H1 (cell line): ENCODE measurements at regions not wholly inside any gene's neighbourhood (a gene's known extent, or its start where the extent isn't known, plus 50 kb on each side); places are given as distances from the start of the nearest gene placed in this dataset.

ENCODE experiments used
- CTCF ChIA-PET: fragments of 300-600 bp; sonication (Branson Sonifier 250); formaldehyde crosslinking; loops from one replicate; lab custom pipeline; 2021; ENCODE audit not compliant: partially characterized antibody; lab: Charles Lee
- POLR2A ChIA-PET: fragments of 300-600 bp; sonication (Branson Sonifier 250); formaldehyde crosslinking; loops from one replicate; lab custom pipeline; 2021; ENCODE audit warnings: inconsistent platforms; ENCODE audit not compliant: partially characterized antibody; lab: Charles Lee
- DNase-seq, 2 experiments: peaks; one replicate each; pipeline versions ENCODE4 v3.0.0 to v3.0.0-alpha.2; 2010 to 2022; ENCODE audit warnings: low spot score in 2 of 2, low read depth in 1 of 2, mixed read lengths in 1 of 2
- FAIRE-seq: peaks from 2 replicates; lab custom pipeline; 2011; peaks lifted over from hg19 to GRCh38; lab: Jason Lieb, UNC
- H2AFZ ChIP-seq: 2 replicates; pipeline ENCODE4 v1.8.1; 2012; ENCODE audit warnings: low read length, inconsistent platforms
- H2AK5ac ChIP-seq: 2 replicates; pipeline ENCODE4 v1.6.1; 2013; ENCODE audit warnings: low read depth, low read length
- H2BK120ac ChIP-seq: replicated peaks from 2 replicates; pipeline ENCODE3; 2013; ENCODE audit warnings: low read depth, low read length, inconsistent platforms
- H2BK12ac ChIP-seq: 2 replicates; pipeline ENCODE4 v1.6.1; 2013; ENCODE audit warnings: low read depth, low read length
- H2BK15ac ChIP-seq: 2 replicates; pipeline ENCODE4 v1.6.1; 2013; ENCODE audit warnings: low read length
- H2BK20ac ChIP-seq: 2 replicates; pipeline ENCODE4 v1.6.1; 2013; ENCODE audit warnings: low read length
- H2BK5ac ChIP-seq: 2 replicates; pipeline ENCODE4 v1.6.1; 2013; ENCODE audit warnings: low read depth, low read length
- H3K14ac ChIP-seq: 2 replicates; pipeline ENCODE4 v1.6.1; 2013; ENCODE audit warnings: inconsistent platforms; ENCODE audit not compliant: insufficient read length
- H3K18ac ChIP-seq: 2 replicates; pipeline ENCODE4 v1.6.1; 2013; ENCODE audit warnings: low read length; ENCODE audit errors: extremely low read depth
- H3K23ac ChIP-seq: 2 replicates; pipeline ENCODE4 v1.6.1; 2013; ENCODE audit warnings: inconsistent platforms; ENCODE audit not compliant: insufficient read length
- H3K23me2 ChIP-seq: 2 replicates; pipeline ENCODE4 v1.6.1; 2013; ENCODE audit warnings: low read depth, low read length
- H3K27ac ChIP-seq: 2 replicates; pipeline ENCODE4 v1.6.1; 2011; ENCODE audit warnings: low read depth, low read length, inconsistent platforms
- H3K27me3 ChIP-seq, 4 experiments: replicated peaks in 1 of 4; 1 replicate in 1 of 4; 2 replicates in 3 of 4; pipeline versions ENCODE4 v1.6.1 to v1.8.1; 2011 to 2013; ENCODE audit warnings: low read length in 3 of 4, mild to moderate bottlenecking in 3 of 4, inconsistent platforms in 2 of 4, mixed read lengths in 2 of 4, moderate library complexity in 1 of 4; ENCODE audit not compliant: control insufficient read depth in 3 of 4, insufficient read depth in 3 of 4; ENCODE audit errors: extremely low read depth in 1 of 4
- H3K36me3 ChIP-seq, 4 experiments: 2 replicates each; pipeline versions ENCODE4 v1.6.1 to v1.8.1; 2011 to 2013; ENCODE audit warnings: mild to moderate bottlenecking in 4 of 4, low read length in 3 of 4, moderate library complexity in 2 of 4, control low read depth in 1 of 4, inconsistent platforms in 1 of 4; ENCODE audit not compliant: insufficient read depth in 4 of 4, control insufficient read depth in 2 of 4
- H3K4ac ChIP-seq: replicated peaks from 2 replicates; pipeline ENCODE3; 2013; ENCODE audit warnings: low read length, low read depth, mixed read lengths, inconsistent platforms; ENCODE audit not compliant: insufficient read length
- H3K4me1 ChIP-seq, 4 experiments: replicated peaks in 1 of 4; 1 replicate in 1 of 4; 2 replicates in 3 of 4; pipeline versions ENCODE4 v1.6.1 to v1.8.1; 2011 to 2013; ENCODE audit warnings: low read length in 3 of 4, inconsistent platforms in 2 of 4, mixed read lengths in 1 of 4; ENCODE audit not compliant: insufficient read depth in 4 of 4, control insufficient read depth in 3 of 4
- H3K4me2 ChIP-seq, 2 experiments: 2 replicates each; pipeline versions ENCODE4 v1.6.1 to v1.8.1; 2011 to 2013; ENCODE audit warnings: low read depth in 2 of 2, low read length in 2 of 2, control low read depth in 1 of 2, inconsistent platforms in 1 of 2, mild to moderate bottlenecking in 1 of 2; ENCODE audit not compliant: insufficient read depth in 1 of 2
- H3K4me3 ChIP-seq, 4 experiments: fragments of 200-600, 300-600 bp in 1 of 4; sonication (generic), shearing (Covaris generic), sonication (Bioruptor Twin) in 1 of 4; 2 replicates each; pipeline versions ENCODE4 v1.5.1 to v1.8.1; 2011 to 2016; ENCODE audit warnings: low read length in 4 of 4, low read depth in 3 of 4, control low read depth in 2 of 4, inconsistent platforms in 2 of 4, mild to moderate bottlenecking in 2 of 4, mixed read lengths in 1 of 4, moderate library complexity in 1 of 4; ENCODE audit not compliant: insufficient read depth in 2 of 4; ENCODE audit errors: extremely low read depth in 1 of 4
- H3K56ac ChIP-seq: replicated peaks from 2 replicates; pipeline ENCODE3; 2013; ENCODE audit warnings: low read depth, mild to moderate bottlenecking, mixed read lengths, low read length, inconsistent platforms; ENCODE audit not compliant: insufficient read length
- H3K79me1 ChIP-seq: 2 replicates; pipeline ENCODE4 v1.6.1; 2013; ENCODE audit warnings: low read depth, low read length, control low read depth
- H3K79me2 ChIP-seq, 2 experiments: 2 replicates each; pipeline versions ENCODE4 v1.6.1 to v1.8.1; 2012 to 2013; ENCODE audit warnings: low read length in 2 of 2, mild to moderate bottlenecking in 2 of 2, inconsistent platforms in 1 of 2; ENCODE audit not compliant: insufficient read depth in 2 of 2, control insufficient read depth in 1 of 2
- H3K9ac ChIP-seq, 4 experiments: replicated peaks in 1 of 4; 1 replicate in 1 of 4; 2 replicates in 3 of 4; pipeline versions ENCODE4 v1.6.1 to v1.8.1; 2011 to 2013; ENCODE audit warnings: low read depth in 3 of 4, low read length in 3 of 4, control low read depth in 2 of 4, mild to moderate bottlenecking in 2 of 4, moderate library complexity in 2 of 4, inconsistent platforms in 1 of 4; ENCODE audit errors: extremely low read depth in 1 of 4
- H3K9me3 ChIP-seq, 2 experiments: 2 replicates each; pipeline versions ENCODE4 v1.6.1 to v1.8.1; 2012 to 2013; ENCODE audit warnings: mild to moderate bottlenecking in 2 of 2, moderate library complexity in 2 of 2, control low read depth in 1 of 2, inconsistent platforms in 1 of 2, low read depth in 1 of 2, low read length in 1 of 2, mixed read lengths in 1 of 2; ENCODE audit not compliant: insufficient read depth in 2 of 2
- H4K20me1 ChIP-seq, 2 experiments: replicated peaks in 1 of 2; 2 replicates each; pipeline versions ENCODE3 to v1.8.1; 2011 to 2013; ENCODE audit warnings: inconsistent platforms in 2 of 2, low read length in 2 of 2, mild to moderate bottlenecking in 1 of 2; ENCODE audit not compliant: insufficient read depth in 2 of 2, control insufficient read depth in 1 of 2
- H4K5ac ChIP-seq: 2 replicates; pipeline ENCODE4 v1.6.1; 2013; ENCODE audit warnings: low read length, low read depth, mixed read lengths, inconsistent platforms; ENCODE audit not compliant: insufficient read length
- H4K8ac ChIP-seq: 2 replicates; pipeline ENCODE4 v1.8.0; 2013; ENCODE audit warnings: mild to moderate bottlenecking, moderate library complexity, low read length, inconsistent platforms; ENCODE audit not compliant: insufficient read depth; ENCODE audit errors: extremely low read depth
- H4K91ac ChIP-seq: replicated peaks from 2 replicates; pipeline ENCODE3; 2013; ENCODE audit warnings: low read length, mixed read lengths, inconsistent platforms; ENCODE audit not compliant: insufficient read length
- BRCA1 ChIP-seq: IDR thresholded peaks from 2 replicates; pipeline ENCODE4 v1.6.1; 2012; ENCODE audit warnings: low read depth, low read length, improper control_type of control experiment
- CBX5 ChIP-seq: fragments of 300-800, 300-1000 bp; sonication (generic); IDR thresholded peaks from 2 replicates; pipeline ENCODE4 v1.7.1; 2016; ENCODE audit warnings: antibody characterized with exemption, low read length, low read depth
- GTF2F1 ChIP-seq: IDR thresholded peaks from 2 replicates; pipeline ENCODE4 v1.6.1; 2012; ENCODE audit warnings: low read depth, low read length, improper control_type of control experiment, borderline replicate concordance
- POLR2A ChIP-seq, 2 experiments: IDR thresholded peaks; 1 replicate in 1 of 2; 2 replicates in 1 of 2; pipeline ENCODE4 v1.6.1; 2011; ENCODE audit warnings: low read depth in 2 of 2, low read length in 2 of 2, mild to moderate bottlenecking in 2 of 2; ENCODE audit errors: control extremely low read depth in 1 of 2
- RAD21 ChIP-seq, 2 experiments: IDR thresholded peaks in 1 of 2; conservative IDR thresholded peaks in 1 of 2; 2 replicates each; pipeline ENCODE4 v1.6.1; 2011; ENCODE audit warnings: low read depth in 2 of 2, low read length in 2 of 2, improper control_type of control experiment in 1 of 2, inconsistent platforms in 1 of 2, mild to moderate bottlenecking in 1 of 2, moderate library complexity in 1 of 2
- SP1 ChIP-seq: IDR thresholded peaks from 2 replicates; pipeline ENCODE4 v1.6.1; 2011; ENCODE audit warnings: low read depth, low read length
- YY1 ChIP-seq: IDR thresholded peaks from 2 replicates; pipeline ENCODE4 v1.6.1; 2011; ENCODE audit warnings: low read depth, mild to moderate bottlenecking, low read length
- WGBS, 2 experiments: shearing (Covaris generic) in 1 of 2; methylation state at CpG; one replicate each; pipeline versions ENCODE4 v1.1.6 to v1.1.7; 2013 to 2015; ENCODE audit warnings: low lambda C conversion rate in 2 of 2, mixed read lengths in 2 of 2, inconsistent platforms in 1 of 2, low coverage in 1 of 2, missing lambda C conversion rate in 1 of 2; ENCODE audit not compliant: insufficient replicate concordance in 2 of 2, insufficient coverage in 1 of 2, insufficient read length in 1 of 2; ENCODE audit errors: extremely low coverage in 1 of 2, missing lambda C conversion rate in 1 of 2; 5-methylcytosine and 5-hydroxymethylcytosine counted together
- TF ChIP-seq, protein P1 (sequence below), 3 experiments: IDR thresholded peaks; 1 replicate in 2 of 3; 2 replicates in 1 of 3; pipeline versions ENCODE4 v1.5.1 to v1.6.1; 2011; ENCODE audit warnings: low read length in 3 of 3, mild to moderate bottlenecking in 3 of 3, inconsistent platforms in 2 of 3, low read depth in 1 of 3, moderate library complexity in 1 of 3; ENCODE audit not compliant: insufficient read depth in 1 of 3; ENCODE audit errors: control extremely low read depth in 1 of 3

DNA sequence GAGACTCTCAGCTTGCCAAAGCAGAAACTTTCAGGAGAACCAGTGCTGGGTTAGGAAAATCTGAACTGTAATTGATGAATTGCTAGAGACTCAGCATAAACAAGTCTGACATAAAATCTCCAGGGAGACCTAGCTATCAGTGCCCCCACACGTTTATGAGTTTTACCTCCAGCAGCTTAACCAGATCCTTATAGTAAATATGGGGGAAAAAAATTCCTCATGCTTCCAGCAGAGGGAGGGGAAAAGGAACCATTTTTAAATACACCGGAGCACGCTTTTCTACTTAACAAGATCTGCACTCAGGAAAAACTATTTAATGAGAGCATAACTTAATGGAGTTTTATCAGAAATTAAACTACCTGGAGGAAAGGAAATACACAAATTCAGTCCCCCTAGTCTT is 1040.7 kb upstream of the INTU start:
- H2BK5ac ChIP-seq = no peak overlapping the region
- POLR2A ChIA-PET = no interaction called here
- H2BK12ac ChIP-seq = no peak overlapping the region
- no peak overlapping the region for H4K8ac ChIP-seq
- no peak for DNase-seq
- FAIRE-seq = no peak
- no peak overlapping the region for H3K4me2 ChIP-seq
- H2AK5ac ChIP-seq = no peak overlapping the region
- H2AFZ ChIP-seq = peak overlapping the region; percentile 70; the same call in 1 of the 2 replicates
- no peak overlapping the region for H4K91ac ChIP-seq
- no peak overlapping the region for H3K14ac ChIP-seq
- H3K36me3 ChIP-seq = no peaks in the 10 kb centered on the region
- no peak overlapping the region for H2BK120ac ChIP-seq
- no peak overlapping the region for H3K18ac ChIP-seq
- H3K27ac ChIP-seq = no peak overlapping the region
- H3K27me3 ChIP-seq = no peaks in the 10 kb centered on the region
- H3K4me1 ChIP-seq = no peaks in the 10 kb centered on the region
- CTCF ChIA-PET = interaction anchor here (1.0 to 1.6 kb wide), 6 partner anchors 9 to 811 kb away, joined by 3 to 14 read pairs (median 4); no protein-coding TSS in a partner anchor
- H3K79me1 ChIP-seq = no peaks in the 10 kb centered on the region
- H3K23ac ChIP-seq = no peak overlapping the region
- no peaks in the 10 kb centered on the region for H3K9me3 ChIP-seq
- no peaks in the 10 kb centered on the region for H4K20me1 ChIP-seq
- no peak for TF ChIP-seq POLR2A (IDR thresholded peaks at IDR 0.05; ENCODE audit: control extremely low read depth in 1 of 2, low read depth in 2 of 2, low read length in 2 of 2)
- no peak for TF ChIP-seq GTF2F1
- no peak for TF ChIP-seq YY1
- TF ChIP-seq BRCA1 = no peak
- peak; percentile 15 to 25; a peak in 1 of 4 replicates for TF ChIP-seq RAD21 (IDR thresholded peaks at IDR 0.05 in 1 of 2, conservative IDR thresholded peaks at IDR 0.05 in 1 of 2; ENCODE audit: low read depth in 2 of 2, low read length in 2 of 2)
- TF ChIP-seq, protein P1, sequence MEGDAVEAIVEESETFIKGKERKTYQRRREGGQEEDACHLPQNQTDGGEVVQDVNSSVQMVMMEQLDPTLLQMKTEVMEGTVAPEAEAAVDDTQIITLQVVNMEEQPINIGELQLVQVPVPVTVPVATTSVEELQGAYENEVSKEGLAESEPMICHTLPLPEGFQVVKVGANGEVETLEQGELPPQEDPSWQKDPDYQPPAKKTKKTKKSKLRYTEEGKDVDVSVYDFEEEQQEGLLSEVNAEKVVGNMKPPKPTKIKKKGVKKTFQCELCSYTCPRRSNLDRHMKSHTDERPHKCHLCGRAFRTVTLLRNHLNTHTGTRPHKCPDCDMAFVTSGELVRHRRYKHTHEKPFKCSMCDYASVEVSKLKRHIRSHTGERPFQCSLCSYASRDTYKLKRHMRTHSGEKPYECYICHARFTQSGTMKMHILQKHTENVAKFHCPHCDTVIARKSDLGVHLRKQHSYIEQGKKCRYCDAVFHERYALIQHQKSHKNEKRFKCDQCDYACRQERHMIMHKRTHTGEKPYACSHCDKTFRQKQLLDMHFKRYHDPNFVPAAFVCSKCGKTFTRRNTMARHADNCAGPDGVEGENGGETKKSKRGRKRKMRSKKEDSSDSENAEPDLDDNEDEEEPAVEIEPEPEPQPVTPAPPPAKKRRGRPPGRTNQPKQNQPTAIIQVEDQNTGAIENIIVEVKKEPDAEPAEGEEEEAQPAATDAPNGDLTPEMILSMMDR (IDR thresholded peaks at IDR 0.05; ENCODE audit: control extremely low read depth in 1 of 3, insufficient read depth in 1 of 3, low read depth in 1 of 3, low read length in 3 of 3) = peak in 1 of 3 experiments; percentile 37; a peak in 1 of 4 replicates
- no peak for TF ChIP-seq CBX5
- TF ChIP-seq SP1 = no peak
- no peak overlapping the region for H3K9ac ChIP-seq
- no peak overlapping the region for H3K56ac ChIP-seq
- no peak overlapping the region for H3K4me3 ChIP-seq
- H2BK15ac ChIP-seq = no peak overlapping the region
- no peaks in the 10 kb centered on the region for H3K79me2 ChIP-seq
- H4K5ac ChIP-seq = no peak overlapping the region
- WGBS, 2 experiments = 88% methylated on average over 3 of the region's 3 CpGs; no CpG with 5 or more reads in 1 of the 2 experiments
- no peak overlapping the region for H3K4ac ChIP-seq
- no peaks in the 10 kb centered on the region for H3K23me2 ChIP-seq
- H2BK20ac ChIP-seq = no peak overlapping the region
